ENCODE measurements at regions not wholly inside any gene's neighbourhood (a gene's known extent, or its start where the extent isn't known, plus 50 kb on each side); places are given as distances from the start of the nearest gene placed in this dataset.

DNA sequence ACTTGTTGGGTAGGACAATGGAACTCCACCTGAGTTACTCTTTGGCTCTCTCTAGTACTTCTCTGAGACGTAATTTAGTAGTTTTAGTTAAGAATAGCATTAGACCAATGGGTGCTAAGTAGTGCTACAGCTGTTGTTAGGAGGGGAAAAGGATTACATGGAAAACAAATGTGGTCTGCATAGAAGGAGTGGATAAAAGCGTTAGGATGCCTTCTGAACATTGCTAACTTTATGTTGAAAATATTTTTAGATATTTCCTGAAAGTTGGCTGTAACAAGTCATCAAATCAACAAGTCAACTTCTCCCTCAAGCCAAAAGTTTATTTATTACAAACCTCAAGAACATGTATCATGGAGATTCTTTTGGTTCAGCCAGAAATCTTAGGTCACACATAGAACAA lies 409.5 kb upstream of the MEF2C start:
- TF ChIP-seq, protein P1, sequence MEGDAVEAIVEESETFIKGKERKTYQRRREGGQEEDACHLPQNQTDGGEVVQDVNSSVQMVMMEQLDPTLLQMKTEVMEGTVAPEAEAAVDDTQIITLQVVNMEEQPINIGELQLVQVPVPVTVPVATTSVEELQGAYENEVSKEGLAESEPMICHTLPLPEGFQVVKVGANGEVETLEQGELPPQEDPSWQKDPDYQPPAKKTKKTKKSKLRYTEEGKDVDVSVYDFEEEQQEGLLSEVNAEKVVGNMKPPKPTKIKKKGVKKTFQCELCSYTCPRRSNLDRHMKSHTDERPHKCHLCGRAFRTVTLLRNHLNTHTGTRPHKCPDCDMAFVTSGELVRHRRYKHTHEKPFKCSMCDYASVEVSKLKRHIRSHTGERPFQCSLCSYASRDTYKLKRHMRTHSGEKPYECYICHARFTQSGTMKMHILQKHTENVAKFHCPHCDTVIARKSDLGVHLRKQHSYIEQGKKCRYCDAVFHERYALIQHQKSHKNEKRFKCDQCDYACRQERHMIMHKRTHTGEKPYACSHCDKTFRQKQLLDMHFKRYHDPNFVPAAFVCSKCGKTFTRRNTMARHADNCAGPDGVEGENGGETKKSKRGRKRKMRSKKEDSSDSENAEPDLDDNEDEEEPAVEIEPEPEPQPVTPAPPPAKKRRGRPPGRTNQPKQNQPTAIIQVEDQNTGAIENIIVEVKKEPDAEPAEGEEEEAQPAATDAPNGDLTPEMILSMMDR (IDR thresholded peaks at IDR 0.05 in 8 of 11, conservative IDR thresholded peaks at IDR 0.05 in 3 of 11): no peak
- TF ChIP-seq POLR2A (IDR thresholded peaks at IDR 0.05): no peak

Data from spleen (tissue), 7 donors.